Neural progenitor cell (in vitro differentiated cells): ENCODE measurements at regions not wholly inside any gene's neighbourhood (a gene's known extent, or its start where the extent isn't known, plus 50 kb on each side); places are given as distances from the start of the nearest gene placed in this dataset.

Experiments used
- DNase-seq: peaks from one replicate; pipeline ENCODE4 v3.0.0-alpha.2; 2016; ENCODE audit warnings: low spot score
- H2AFZ ChIP-seq: fragments of 200-600 bp; sonication (generic); replicated peaks from 2 replicates; pipeline ENCODE4 v1.6.1; 2016; ENCODE audit warnings: antibody characterized with exemption
- H3F3A ChIP-seq: fragments of 200-600 bp; sonication (generic); 2 replicates; pipeline ENCODE4 v1.6.1; 2016; ENCODE audit warnings: antibody characterized with exemption, low read depth
- H3K27ac ChIP-seq: fragments of 200-600 bp; sonication (generic); 2 replicates; pipeline ENCODE4 v1.5.1; 2016; ENCODE audit warnings: mild to moderate bottlenecking
- H3K27me3 ChIP-seq: fragments of 200-600 bp; sonication (generic); 2 replicates; pipeline ENCODE4 v1.6.1; 2016; ENCODE audit warnings: mild to moderate bottlenecking, moderate library complexity
- H3K36me3 ChIP-seq: fragments of 200-600 bp; sonication (generic); 2 replicates; pipeline ENCODE4 v1.5.1; 2016
- H3K4me1 ChIP-seq: fragments of 200-600 bp; sonication (generic); 2 replicates; pipeline ENCODE4 v1.6.1; 2016; ENCODE audit warnings: mixed run types
- H3K4me2 ChIP-seq: fragments of 200-600 bp; sonication (generic); 2 replicates; pipeline ENCODE4 v1.6.1; 2016
- H3K4me3 ChIP-seq: fragments of 200-600 bp; sonication (generic); 2 replicates; pipeline ENCODE4 v1.5.1; 2016
- H3K79me2 ChIP-seq: fragments of 200-600 bp; sonication (generic); 2 replicates; pipeline ENCODE4 v1.6.1; 2016; ENCODE audit warnings: low read depth
- H3K9ac ChIP-seq: fragments of 200-600 bp; sonication (generic); 2 replicates; pipeline ENCODE4 v1.6.1; 2016
- H3K9me3 ChIP-seq: fragments of 200-600 bp; sonication (generic); 2 replicates; pipeline ENCODE4 v1.5.1; 2016; ENCODE audit warnings: low read depth
- H4K20me1 ChIP-seq: fragments of 200-600 bp; sonication (generic); 2 replicates; pipeline ENCODE4 v1.6.1; 2016; ENCODE audit warnings: low read depth
- H3K27ac Mint-ChIP-seq: 3 replicates; pipeline ENCODE4 v1.8.0; 2021; ENCODE audit warnings: mixed read lengths
- H3K27me3 Mint-ChIP-seq: 2 replicates; pipeline ENCODE4 v1.8.0; 2022; ENCODE audit warnings: low read depth, mild to moderate bottlenecking, inconsistent platforms, moderate library complexity, mixed read lengths; ENCODE audit not compliant: insufficient read depth
- H3K36me3 Mint-ChIP-seq: 3 replicates; pipeline ENCODE4 v1.8.0; 2021; ENCODE audit warnings: mixed read lengths
- H3K4me1 Mint-ChIP-seq: 3 replicates; pipeline ENCODE4 v1.8.0; 2021; ENCODE audit warnings: mixed read lengths
- H3K4me3 Mint-ChIP-seq: 3 replicates; pipeline ENCODE4 v1.8.0; 2021; ENCODE audit warnings: mild to moderate bottlenecking, moderate library complexity, mixed read lengths
- H3K9me3 Mint-ChIP-seq: 3 replicates; pipeline ENCODE4 v1.8.0; 2020; ENCODE audit warnings: mixed read lengths
- CTCF ChIP-seq: fragments of 200-600 bp; sonication (generic); IDR thresholded peaks from 2 replicates; pipeline ENCODE4 v1.5.1; 2017; ENCODE audit warnings: antibody characterized with exemption, mild to moderate bottlenecking
- EZH2 ChIP-seq: fragments of 200-600 bp; sonication (generic); IDR thresholded peaks from 2 replicates; pipeline ENCODE4 v1.6.1; 2017; ENCODE audit warnings: antibody characterized with exemption, mild to moderate bottlenecking, moderate library complexity
- EZH2phosphoT487 ChIP-seq: fragments of 200-600 bp; sonication (generic); IDR thresholded peaks from 2 replicates; pipeline ENCODE4 v1.6.1; 2017; ENCODE audit warnings: antibody characterized with exemption

GRCh38 chr10:121690152-121690848, 92.1 kb upstream of the FGFR2 start:
- Histone ChIP-seq H3K9ac (no peak overlapping the region), H3K79me2 (no peaks in the 10 kb centered on the region), H3K27ac (no peak overlapping the region), H3K36me3 (no peaks in the 10 kb centered on the region), H3K9me3 (no peaks in the 10 kb centered on the region), H3K27me3 (peaks cover 8% of the 10 kb centered on the region), H4K20me1 (no peaks in the 10 kb centered on the region), H3K4me1 (peaks cover 40% of the 10 kb centered on the region), H3K4me2 (peak overlapping the region; percentile 22), H2AFZ (no peak overlapping the region), H3K4me3 (no peak overlapping the region), H3F3A (peaks cover 15% of the 10 kb centered on the region)
- H3K27ac Mint-ChIP-seq: no peak overlapping the region
- H3K9me3 Mint-ChIP-seq: no peaks in the 10 kb centered on the region
- H3K4me3 Mint-ChIP-seq: no peak overlapping the region
- no peak for TF ChIP-seq CTCF
- TF ChIP-seq EZH2phosphoT487: no peak
- TF ChIP-seq EZH2: no peak
- no peaks in the 10 kb centered on the region for H3K36me3 Mint-ChIP-seq
- H3K27me3 Mint-ChIP-seq: peaks cover 38% of the 10 kb centered on the region
- DNase-seq: no peak
- peaks cover 66% of the 10 kb centered on the region for H3K4me1 Mint-ChIP-seq

GRCh38 chr10:121687095-121687813, 89.0 kb upstream of the FGFR2 start:
- peaks cover 8% of the 10 kb centered on the region for H3K27me3 ChIP-seq
- H3K4me3 ChIP-seq: no peak overlapping the region
- peaks cover 30% of the 10 kb centered on the region for H3K27me3 Mint-ChIP-seq
- no peaks in the 10 kb centered on the region for H3K9me3 ChIP-seq
- H3K79me2 ChIP-seq: no peaks in the 10 kb centered on the region
- peaks cover 45% of the 10 kb centered on the region for H3F3A ChIP-seq
- peak overlapping the region; percentile 16 for H2AFZ ChIP-seq
- H4K20me1 ChIP-seq: no peaks in the 10 kb centered on the region
- no peak overlapping the region for H3K27ac ChIP-seq
- DNase-seq: no peak
- H3K36me3 Mint-ChIP-seq: no peaks in the 10 kb centered on the region
- H3K4me1 Mint-ChIP-seq: peaks cover 68% of the 10 kb centered on the region
- no peaks in the 10 kb centered on the region for H3K9me3 Mint-ChIP-seq
- TF ChIP-seq EZH2 (no peak), EZH2phosphoT487 (no peak), CTCF (no peak)
- no peaks in the 10 kb centered on the region for H3K36me3 ChIP-seq
- H3K4me1 ChIP-seq: peaks cover 55% of the 10 kb centered on the region
- H3K4me3 Mint-ChIP-seq: no peak overlapping the region
- no peak overlapping the region for H3K9ac ChIP-seq
- H3K4me2 ChIP-seq: no peak overlapping the region
- peak overlapping the region; percentile 83 for H3K27ac Mint-ChIP-seq

GRCh38 chr10:121684276-121684675, 86.0 kb upstream of the FGFR2 start:
- no peak overlapping the region for H3K27ac ChIP-seq
- peaks cover 4% of the 10 kb centered on the region for H3K9me3 Mint-ChIP-seq
- H3K36me3 ChIP-seq: no peaks in the 10 kb centered on the region
- H3F3A ChIP-seq: peaks cover 61% of the 10 kb centered on the region
- no peaks in the 10 kb centered on the region for H3K79me2 ChIP-seq
- no peak overlapping the region for H3K4me3 ChIP-seq
- peaks cover 37% of the 10 kb centered on the region for H3K27me3 Mint-ChIP-seq
- TF ChIP-seq EZH2phosphoT487 (no peak), EZH2 (no peak), CTCF (no peak)
- H3K27ac Mint-ChIP-seq: peak overlapping the region; percentile 3
- DNase-seq: no peak
- no peaks in the 10 kb centered on the region for H3K36me3 Mint-ChIP-seq
- peak overlapping the region; percentile 63 for H3K4me2 ChIP-seq
- no peak overlapping the region for H3K9ac ChIP-seq
- H3K4me1 Mint-ChIP-seq: peaks cover 77% of the 10 kb centered on the region
- no peaks in the 10 kb centered on the region for H3K9me3 ChIP-seq
- peaks cover 55% of the 10 kb centered on the region for H3K4me1 ChIP-seq
- peaks cover 8% of the 10 kb centered on the region for H3K27me3 ChIP-seq
- no peak overlapping the region for H2AFZ ChIP-seq
- no peak overlapping the region for H3K4me3 Mint-ChIP-seq
- no peaks in the 10 kb centered on the region for H4K20me1 ChIP-seq
